HG03565 (cell line): ENCODE measurements at regions not wholly inside any gene's neighbourhood (a gene's known extent, or its start where the extent isn't known, plus 50 kb on each side); places are given as distances from the start of the nearest gene placed in this dataset.
A peak's percentile ranks its signal among the peaks of the same experiment; 100 is the strongest.
"Not testable (repeated sequence)": the region's sequence is repeated elsewhere in the genome, so short reads cannot be mapped to it uniquely, and the experiment has no call there.

Experiments used
- ATAC-seq: cut with Tn5 transposase; IDR thresholded peaks from one replicate; pipeline ENCODE4 v1.9.1; 2021; ENCODE audit warnings: mild to moderate bottlenecking, moderate library complexity; ENCODE audit not compliant: unreplicated experiment

DNA sequence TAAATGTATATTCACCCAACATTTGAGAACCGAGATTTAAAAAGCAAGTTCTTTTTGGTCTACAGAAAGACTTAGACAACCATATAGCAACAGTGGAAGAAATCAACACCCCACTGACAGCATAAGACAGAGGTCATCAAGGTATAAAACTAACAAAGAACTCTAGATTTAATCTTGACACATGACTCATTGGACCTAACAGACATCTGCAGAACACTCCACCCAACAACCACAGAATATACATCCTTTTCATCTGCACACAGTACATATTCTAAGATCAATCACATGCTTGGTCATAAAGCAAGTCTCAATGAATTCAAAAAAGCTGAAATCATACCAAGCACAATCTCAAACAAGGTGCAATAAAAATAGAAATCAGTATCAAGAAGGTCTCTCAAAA lies 65.8 kb downstream of the SPIN4 start:
- ATAC-seq = no peak

DNA sequence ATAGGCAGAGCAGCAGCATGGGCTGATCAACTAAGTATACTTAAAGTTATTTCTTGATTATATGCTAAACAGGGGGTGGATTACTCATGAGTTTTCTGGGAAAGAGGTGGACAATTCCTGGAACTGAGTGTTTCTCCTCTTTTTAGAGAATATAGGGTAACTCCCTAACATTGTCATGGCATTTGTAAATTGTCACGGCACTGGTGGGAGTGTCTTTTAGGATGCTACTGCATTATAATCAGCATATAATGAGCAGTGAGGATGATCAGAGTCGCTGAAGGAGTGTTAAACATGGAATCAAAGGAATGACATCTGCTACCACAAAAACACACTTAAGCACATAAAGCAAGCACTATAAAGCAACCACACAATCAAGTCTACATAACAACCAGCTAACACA lies 66.5 kb downstream of the SPIN4 start:
- ATAC-seq = no peak

DNA sequence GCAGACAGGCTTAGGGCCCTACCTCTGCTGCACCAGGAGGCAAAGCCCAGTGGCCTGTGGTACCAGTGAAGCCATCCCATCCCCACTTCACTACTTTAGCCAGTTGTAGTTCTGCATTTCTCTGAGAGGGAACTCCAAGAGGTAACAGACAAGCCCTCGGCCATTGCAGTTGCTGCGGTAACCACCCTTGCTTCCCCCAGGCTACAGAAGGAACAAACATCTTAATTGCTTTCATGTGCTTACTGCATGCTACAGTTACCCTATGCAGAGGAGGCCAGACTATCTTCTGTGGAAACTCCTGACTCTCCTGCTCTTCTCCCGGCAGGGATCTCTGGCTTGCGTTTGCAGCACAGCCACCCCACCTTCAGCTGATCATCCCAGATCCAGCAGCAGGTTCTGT lies 67.8 kb downstream of the SPIN4 start:
- no peak for ATAC-seq

DNA sequence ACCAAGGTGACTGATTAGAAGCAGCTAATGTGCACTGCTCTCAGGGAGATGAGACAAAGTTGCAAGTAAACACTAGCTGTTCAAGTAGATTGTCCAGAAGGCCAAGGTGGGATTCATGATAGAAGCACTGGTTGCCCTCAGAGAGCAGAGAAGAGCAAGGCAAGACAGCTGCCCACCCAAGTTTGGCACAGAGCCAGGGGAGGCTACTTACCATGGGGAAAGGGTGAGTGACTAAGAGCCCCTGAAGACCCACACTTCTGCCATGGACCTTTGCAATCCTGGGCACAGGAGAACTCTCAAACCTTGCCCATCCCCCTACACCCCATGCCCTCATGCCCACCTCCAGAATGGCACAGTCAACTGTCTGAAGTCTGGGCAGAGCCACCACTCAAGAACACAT lies 68.3 kb downstream of the SPIN4 start:
- no peak for ATAC-seq

DNA sequence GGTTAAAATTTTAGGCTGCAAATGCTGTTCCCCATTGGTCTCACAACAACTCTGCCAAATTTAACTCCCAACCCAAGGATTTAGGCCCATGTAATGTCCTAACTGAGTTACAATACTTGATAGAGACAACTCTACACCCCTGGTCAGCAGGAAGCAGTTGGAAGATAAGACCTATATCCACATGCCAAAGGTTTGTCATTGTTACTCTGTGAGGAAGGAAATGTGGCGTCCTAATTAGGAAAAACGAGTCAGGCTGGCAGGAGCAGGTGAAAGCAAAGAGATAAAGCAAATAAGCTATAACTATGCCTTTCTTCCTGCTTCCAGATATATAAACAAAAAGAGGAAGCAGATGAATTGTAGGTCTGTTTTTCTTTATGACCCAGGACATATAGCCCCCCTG lies 69.1 kb downstream of the SPIN4 start:
- ATAC-seq = no peak

DNA sequence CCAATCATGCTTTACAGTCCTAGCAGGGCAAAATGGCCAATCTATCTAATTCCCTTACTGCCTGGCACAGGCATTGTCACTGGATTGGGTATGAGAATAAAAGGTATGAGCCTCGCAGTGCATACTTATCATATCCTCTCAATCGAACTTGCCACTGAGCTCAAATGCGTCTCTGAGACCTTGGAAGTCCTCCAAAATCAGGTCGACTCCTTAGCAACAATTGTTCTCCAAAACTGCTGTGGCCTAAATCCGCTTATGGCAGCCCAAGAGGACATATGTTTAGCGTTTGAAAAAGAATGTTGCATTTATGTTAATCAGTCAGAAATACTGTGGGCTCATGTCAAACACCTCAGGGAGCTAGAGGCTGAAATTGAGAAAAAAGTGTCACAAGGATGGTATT lies 69.7 kb downstream of the SPIN4 start:
- ATAC-seq = no peak

DNA sequence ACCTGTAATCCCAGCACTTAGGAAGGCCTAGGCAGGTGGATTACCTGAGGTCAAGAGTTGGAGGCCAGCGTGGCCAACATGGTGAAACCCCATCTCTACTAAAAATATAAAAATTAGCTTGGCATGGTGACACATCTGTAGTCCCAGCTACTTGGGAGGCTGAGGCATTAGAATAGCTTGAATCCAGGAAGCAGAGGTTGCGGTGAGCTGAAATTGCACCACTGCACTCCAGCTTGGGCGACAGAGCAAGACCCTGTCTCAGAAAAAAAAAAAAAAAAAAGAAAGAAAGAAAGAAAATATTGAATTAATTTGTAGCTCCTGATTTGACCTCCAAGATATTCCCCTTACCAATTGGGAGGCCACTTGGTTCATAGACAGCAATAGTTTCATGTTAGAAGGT lies 73.7 kb downstream of the SPIN4 start:
- ATAC-seq = not testable (repeated sequence)

DNA sequence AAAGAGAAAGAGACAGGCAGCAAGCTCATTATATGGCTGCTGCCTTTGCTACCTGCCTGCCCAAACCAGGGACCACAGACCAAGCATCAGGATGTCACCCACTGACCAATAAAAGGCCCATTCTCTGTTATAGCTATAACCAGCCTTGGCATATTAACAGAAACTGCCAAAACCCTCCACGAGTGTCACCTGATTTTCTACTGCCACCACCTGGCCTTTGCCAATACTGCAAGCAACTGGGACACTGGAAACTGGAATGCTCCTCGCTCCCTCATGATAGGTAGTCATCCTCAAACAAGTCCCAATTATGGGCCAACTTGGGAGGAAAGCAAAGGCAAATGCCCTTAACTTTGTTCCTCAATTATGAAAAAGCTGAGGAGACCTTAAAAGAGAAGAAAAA lies 76.0 kb downstream of the SPIN4 start:
- ATAC-seq = no peak

DNA sequence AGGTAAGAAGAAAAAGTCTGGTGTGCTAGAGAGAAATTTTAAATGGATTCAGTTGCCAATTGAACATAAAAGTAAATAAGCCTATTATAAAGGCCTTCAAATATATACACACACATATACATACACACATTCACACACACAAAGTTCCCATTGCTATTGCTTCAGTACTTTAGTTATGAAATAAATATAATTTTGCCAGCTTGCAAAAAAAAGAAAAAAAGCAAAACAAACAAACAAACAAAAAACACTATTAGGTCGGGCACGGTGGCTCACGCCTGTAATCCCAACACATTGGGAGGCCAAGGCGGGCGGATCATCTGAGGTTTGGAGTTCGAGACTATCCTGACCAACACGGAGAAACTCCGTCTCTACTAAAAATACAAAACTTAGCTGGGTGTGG lies 80.3 kb downstream of the SPIN4 start:
- no peak for ATAC-seq

DNA sequence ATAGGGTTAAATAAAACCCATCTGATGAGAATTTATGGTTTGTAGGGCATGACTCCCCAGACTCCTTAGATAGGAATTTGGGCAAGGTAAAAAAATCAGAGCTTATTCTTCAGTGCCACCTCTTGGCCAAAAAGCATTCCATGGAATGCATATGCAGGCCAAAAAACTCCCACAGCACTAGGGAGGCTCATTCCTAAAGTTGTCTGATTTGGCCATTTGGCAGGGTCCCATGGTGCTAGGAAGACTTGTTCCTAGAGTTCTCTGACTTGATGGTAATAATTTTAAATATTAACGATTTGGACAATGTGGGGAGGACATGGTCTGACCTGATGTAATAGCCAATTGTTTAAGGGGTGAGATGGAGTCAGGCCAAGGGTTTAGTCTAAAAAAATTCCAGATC lies 93.0 kb downstream of the SPIN4 start:
- ATAC-seq = no peak

DNA sequence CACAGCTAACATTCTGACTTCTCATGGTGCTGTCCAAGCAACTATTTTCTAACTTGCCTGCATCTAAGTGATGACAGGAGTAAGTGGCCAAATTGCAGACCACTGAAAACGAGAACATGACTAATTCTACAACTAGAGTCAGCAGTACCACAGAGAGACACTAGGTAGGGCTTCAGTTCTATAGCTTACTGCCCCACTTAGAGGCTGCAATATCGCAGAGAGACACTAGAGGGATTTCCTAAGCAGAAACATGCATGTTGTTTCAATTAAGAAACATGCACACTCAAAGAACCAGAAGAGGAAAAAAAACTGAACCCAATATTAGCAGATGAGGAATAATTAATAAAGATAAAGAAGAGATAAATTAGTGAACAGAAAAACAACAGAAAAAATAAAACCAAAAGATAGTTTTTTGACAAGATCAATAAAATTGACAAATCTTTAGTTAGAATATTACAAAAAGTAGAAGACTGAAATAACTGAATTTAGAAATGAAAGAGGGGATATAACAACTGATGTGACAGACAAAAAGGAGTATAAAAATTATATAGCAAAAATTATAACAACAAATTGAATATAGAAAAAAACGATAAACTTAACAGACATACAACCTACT lies 100.8 kb downstream of the SPIN4 start:
- peak; percentile 100 for ATAC-seq

DNA sequence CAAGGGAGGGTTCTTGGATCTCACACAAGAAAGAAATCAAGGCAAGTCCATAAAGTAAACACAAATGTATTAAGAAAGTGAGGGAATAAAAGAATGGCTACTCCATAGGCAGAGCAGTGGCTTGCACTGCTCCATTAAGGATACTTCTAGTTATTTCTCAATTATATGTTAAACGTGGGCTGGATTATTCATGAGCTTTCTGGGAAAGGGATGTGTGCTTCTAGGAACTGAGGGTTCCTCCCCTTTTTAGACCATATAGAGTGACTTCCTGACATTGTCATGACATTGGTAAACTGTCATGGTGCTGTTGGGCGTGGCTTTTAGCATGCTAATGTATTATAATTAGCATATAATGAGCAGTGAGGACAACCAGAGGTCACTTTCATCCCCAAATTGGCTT lies 108.4 kb downstream of the SPIN4 start:
- not testable (repeated sequence) for ATAC-seq

DNA sequence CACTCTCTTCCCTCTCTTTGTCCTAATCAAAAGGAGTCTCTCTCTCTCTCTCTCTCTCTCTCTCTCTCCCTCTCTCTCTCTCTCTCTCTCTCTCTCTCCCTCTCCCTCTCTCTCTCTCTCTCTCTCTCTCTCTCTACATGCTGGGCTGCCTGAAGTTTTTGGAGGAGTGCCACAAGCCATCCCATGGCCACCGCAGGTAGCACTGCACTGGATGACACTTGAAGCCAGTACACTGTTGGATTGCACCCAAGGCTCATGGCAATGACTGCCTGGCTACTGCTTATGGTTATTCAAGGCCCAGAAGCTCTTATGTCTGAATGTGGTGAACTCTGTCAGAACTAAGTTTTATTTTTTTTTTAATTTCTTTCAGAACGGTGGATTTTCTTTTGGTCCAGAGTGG lies 115.2 kb downstream of the SPIN4 start:
- ATAC-seq = not testable (repeated sequence)

DNA sequence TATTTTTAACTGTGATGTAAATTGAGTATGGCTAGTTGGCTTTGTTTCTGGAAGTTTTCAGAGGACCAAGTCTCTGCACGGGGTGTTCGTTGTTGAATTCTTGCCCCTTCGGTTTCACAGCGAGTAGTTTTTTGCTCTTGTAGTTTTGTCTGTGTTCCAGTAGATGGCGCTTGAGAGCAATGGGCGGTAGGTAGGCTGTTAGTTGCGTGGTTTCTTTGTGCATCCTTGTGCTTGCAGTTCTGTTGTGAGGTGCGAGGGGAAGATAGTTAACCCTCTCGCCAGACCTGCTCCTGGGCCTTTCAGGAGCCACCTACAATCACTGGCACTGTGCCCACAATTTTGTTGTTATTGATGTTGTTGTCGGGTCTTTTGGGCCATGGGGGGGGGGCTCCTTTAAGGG lies 118.1 kb downstream of the SPIN4 start:
- ATAC-seq = not testable (repeated sequence)

DNA sequence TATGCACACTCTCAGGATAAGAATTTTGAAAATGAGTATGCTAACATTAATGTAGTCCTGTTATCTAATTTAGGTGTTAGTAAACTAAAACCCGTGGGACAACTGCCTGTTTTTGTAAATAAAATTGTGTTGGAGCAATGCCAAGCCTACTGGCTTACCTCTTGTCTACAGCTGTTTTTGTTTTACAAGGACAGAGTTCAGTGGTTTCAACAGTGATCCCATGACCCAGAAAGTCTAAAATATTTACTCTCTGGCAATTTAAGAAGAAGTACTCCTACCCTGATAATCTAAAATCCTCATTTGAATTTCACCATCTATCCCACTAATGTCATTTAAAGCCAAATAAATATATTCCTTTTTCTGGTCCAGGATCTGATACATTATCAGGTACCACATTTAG lies 132.9 kb downstream of the SPIN4 start:
- not testable (repeated sequence) for ATAC-seq

DNA sequence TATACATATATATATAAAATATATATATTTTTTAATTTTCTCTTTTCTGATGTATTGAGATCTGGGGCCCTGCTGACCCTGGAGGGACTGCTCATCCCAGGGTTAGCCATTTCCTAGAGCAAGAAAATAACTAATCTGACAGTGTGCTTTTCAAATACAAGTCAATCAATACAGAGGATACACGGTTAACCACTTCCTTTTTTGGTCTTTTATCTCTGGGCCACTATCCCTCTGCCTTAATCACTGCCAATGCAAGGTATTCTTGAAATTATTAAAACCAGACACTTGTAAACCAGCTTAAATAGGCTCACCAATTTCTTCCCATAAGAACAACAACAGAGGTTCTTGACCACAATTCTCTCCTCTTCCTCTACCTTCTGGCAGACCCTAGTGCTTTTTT lies 133.6 kb downstream of the SPIN4 start:
- ATAC-seq = not testable (repeated sequence)

DNA sequence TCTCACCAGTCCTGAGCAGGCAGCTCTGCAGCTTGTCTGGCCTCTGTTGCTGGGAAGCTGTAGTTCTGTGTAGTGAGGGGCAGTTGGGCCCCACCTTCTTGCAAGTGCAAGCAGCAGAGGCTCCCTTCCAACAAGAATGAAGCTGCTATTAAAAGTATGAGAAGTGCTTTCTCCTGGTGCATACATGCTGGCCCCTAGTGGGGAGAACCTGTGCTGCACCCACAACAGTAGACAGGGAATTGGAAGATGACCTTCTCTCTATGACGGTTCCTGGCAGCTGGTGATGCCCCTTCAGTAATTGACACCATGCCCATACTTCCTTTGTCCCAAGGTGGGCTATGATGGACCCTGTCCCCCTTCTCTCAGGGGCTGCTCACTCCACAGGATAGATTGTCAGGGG lies 141.5 kb downstream of the SPIN4 start:
- ATAC-seq = not testable (repeated sequence)

DNA sequence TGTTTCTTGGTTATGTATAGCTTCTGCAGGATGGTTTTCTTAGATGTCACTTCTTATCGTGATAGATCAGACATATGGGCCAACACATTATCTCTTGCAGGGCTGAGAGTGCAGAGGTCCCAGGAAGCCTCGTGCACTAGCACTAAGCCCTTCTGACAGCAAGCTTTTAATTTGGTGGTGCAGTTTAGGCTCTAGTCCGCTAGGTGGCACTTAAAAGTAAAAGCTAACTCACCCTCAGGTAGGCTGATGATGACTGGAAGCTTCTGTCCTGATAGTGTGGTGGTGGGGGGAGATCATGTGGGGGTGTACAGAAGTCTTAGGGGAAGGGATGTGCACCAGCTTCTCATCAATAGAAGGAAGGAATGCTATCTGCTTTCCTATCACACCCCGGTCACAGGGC lies 142.0 kb downstream of the SPIN4 start:
- ATAC-seq = not testable (repeated sequence)

DNA sequence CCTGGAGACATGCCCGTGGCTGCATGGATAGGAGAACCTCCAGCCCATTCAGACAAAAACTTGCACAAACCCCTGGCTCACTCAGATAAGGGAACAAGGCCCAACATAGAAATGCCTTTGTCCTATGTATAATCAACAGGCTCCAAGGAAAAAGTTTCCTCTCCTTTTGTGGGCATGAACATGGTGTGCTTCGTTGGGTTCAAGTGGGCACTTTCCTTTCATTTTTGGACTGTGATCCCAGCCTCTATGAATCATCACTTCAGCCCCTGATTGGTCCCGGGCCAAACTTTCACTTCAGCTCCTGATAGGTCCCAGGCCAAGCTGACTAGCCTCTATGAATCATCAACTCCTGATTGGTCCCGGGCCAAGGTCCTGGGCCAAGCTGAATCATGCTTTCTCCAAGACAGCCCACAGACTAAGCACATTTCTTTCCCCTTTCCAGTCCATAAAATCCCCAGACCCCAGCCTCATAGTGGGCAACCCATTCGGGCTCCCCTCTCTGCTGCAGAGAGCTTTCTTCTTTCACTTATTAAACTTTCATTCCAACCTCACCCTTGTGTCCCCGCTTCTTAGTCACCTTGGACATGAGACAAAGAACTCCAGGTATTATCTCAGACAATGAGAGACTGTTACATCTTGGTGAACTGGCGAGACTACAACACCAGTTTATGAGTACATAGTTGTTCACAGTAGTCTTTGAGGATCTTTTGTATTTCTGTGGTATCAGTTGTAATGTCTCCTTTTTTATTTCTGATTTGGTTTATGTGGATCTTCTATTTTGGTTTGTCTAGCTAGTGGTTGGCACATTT lies 146.7 kb downstream of the SPIN4 start:
- not testable (repeated sequence) for ATAC-seq

DNA sequence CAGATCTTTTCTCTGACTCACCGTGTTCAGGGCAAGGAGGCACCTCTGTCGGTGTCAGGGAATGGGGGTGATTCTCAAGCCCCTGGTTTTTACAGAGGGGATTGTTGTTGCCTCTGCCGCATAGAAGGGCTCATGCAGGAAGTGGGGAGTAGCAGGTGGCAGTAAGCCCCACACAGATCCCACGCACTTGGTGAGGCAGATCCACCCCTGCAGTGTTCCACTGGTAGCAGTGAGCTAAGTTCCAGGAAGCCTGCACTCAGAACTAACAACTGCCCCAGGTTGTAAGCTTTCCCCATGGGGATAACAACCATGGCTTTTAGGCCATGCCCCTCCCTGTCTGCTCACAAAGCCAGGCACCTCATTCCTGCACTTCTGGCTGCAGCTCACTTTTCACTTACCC lies 149.1 kb downstream of the SPIN4 start:
- not testable (repeated sequence) for ATAC-seq

DNA sequence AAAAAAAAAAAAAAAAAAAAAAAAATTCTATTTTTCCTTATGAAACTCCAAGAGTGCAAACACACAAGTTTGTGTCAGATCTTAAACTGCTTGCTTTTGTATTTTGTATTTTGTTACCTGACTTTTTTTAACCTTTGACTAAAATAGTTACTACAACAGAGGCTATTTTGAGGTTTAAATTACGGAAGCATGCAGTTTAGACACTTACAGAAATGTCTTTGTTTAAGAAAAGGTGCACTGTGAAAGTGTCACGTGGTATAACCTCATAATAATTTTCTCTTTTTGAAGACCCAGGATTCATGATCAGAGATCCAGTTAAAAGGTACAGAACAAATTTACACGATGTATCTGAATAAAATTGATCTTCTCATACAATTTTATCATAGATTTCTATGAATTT lies 152.4 kb downstream of the SPIN4 start:
- not testable (repeated sequence) for ATAC-seq

DNA sequence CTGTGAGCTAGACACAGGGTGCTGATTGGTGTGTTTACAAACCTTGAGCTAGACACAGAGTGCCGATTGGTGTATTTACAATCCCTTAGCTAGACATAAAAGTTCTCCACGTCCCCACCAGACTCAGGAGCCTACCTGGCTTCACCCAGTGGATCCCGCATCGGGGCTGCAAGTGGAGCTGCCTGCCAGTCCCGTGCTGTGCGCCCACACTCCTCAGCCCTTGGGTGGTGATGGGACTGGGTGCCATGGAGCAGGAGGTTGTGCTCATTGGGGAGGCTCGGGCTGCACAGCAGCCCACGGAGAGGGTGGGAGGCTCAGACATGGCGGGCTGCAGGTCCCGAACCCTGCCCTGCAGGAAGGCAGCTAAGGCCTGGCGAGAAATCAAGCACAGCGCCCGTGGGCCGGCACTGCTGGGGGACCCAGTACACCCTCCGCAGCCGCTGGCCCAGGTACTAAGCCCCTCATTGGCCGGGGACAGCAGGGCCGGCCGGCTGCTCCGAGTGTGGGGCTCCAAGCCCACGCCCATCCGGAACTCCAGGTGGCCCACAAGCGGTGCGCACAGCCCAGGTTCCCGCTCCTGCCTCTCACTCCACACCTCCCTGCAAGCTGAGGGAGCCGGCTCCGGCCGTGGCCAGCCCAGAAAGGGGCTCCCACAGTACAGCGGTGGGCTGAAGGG lies 158.6 kb downstream of the SPIN4 start:
- not testable (repeated sequence) for ATAC-seq
